ENCODE measurements at regions not wholly inside any gene's neighbourhood (a gene's known extent, or its start where the extent isn't known, plus 50 kb on each side); places are given as distances from the start of the nearest gene placed in this dataset.

DNA sequence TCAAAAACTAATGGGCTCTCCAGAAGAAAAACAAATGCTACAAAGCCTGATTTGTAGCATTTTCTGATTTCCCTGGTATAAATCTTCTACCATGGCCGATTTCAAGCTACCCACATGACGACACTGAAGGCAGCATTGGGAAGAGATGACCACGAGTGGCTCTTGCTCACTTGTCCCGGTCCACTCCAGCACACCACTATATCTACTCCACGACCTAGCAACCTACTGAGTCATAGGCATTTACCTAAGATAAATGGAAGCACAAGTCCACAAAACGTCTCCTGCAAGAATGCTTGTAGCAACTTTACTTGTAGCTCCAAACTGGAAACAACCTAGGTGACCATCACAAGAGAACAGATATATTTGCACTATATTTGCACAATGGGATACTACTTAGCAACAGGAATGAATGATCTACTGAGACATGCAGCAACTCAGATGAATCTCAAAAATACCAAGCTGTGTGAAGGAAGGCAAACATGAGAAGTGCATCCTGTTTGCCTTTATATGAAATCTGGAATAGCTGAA is 60.8 kb upstream of the HES1 start:
- no peak for DNase-seq (ENCODE audit: low spot score in 2 of 2)
- H3K9me3 ChIP-seq = no peaks in the 10 kb centered on the region
- peaks cover 0 to 27% (median 8%) of the 10 kb centered on the region in 4 donors for H3K4me1 ChIP-seq
- 83 to 88% methylated on average over 6 of the region's 6 CpGs for WGBS, 2 donors
- H3K4me3 ChIP-seq = no peak overlapping the region
- no peaks in the 10 kb centered on the region for H3K36me3 ChIP-seq
- H3K27me3 ChIP-seq = no peaks in the 10 kb centered on the region
- TF ChIP-seq, protein P1, sequence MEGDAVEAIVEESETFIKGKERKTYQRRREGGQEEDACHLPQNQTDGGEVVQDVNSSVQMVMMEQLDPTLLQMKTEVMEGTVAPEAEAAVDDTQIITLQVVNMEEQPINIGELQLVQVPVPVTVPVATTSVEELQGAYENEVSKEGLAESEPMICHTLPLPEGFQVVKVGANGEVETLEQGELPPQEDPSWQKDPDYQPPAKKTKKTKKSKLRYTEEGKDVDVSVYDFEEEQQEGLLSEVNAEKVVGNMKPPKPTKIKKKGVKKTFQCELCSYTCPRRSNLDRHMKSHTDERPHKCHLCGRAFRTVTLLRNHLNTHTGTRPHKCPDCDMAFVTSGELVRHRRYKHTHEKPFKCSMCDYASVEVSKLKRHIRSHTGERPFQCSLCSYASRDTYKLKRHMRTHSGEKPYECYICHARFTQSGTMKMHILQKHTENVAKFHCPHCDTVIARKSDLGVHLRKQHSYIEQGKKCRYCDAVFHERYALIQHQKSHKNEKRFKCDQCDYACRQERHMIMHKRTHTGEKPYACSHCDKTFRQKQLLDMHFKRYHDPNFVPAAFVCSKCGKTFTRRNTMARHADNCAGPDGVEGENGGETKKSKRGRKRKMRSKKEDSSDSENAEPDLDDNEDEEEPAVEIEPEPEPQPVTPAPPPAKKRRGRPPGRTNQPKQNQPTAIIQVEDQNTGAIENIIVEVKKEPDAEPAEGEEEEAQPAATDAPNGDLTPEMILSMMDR (IDR thresholded peaks at IDR 0.05) = no peak
- TF ChIP-seq POLR2A (IDR thresholded peaks at IDR 0.05) = no peak
- TF ChIP-seq EP300 (IDR thresholded peaks at IDR 0.05) = no peak
- H3K27ac ChIP-seq = no peak overlapping the region

DNA sequence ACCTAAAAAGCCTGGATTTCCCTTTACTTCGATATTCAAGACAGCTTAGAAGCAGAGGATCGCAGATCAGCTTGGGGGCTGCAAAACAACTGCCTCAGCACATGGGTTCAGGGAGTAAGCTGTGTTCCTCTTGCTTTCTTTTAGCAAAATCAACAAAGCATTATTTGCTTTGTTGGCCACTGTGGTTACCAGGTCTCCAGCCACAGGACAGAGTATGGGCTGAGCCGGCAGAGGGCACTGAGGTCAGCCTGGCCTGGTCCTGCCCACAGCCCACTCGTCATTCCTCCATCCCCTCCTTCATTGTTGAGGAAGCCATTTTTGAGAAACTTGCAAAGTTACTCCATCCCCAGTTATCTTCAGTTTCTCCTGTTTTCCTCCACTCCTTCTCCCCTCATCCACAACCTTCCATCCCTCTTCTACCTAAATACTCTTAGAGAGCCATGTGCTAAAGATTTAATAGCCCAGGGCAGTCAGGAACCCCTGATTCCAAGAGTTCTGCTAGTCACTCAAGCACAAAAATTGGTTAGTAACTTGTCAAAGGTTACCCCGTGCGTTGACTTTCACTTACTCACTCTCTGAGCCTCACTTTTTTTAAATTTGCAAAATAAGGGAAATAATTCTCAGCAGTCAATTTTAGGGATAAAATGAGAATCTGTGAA is 60.0 kb upstream of the HES1 start:
- H3K36me3 ChIP-seq = no peaks in the 10 kb centered on the region
- H3K9me3 ChIP-seq = no peaks in the 10 kb centered on the region
- H3K4me3 ChIP-seq = no peak overlapping the region
- TF ChIP-seq, protein P1 (IDR thresholded peaks at IDR 0.05) = no peak
- no peak for TF ChIP-seq POLR2A (IDR thresholded peaks at IDR 0.05)
- no peak for TF ChIP-seq EP300 (IDR thresholded peaks at IDR 0.05)
- no peak for DNase-seq (ENCODE audit: low spot score in 2 of 2)
- WGBS, 2 donors = 63% methylated on average over 6 of the region's 6 CpGs
- no peaks in the 10 kb centered on the region for H3K27me3 ChIP-seq
- peaks cover 0 to 20% (median 5%) of the 10 kb centered on the region in 4 donors for H3K4me1 ChIP-seq
- H3K27ac ChIP-seq = no peak overlapping the region

DNA sequence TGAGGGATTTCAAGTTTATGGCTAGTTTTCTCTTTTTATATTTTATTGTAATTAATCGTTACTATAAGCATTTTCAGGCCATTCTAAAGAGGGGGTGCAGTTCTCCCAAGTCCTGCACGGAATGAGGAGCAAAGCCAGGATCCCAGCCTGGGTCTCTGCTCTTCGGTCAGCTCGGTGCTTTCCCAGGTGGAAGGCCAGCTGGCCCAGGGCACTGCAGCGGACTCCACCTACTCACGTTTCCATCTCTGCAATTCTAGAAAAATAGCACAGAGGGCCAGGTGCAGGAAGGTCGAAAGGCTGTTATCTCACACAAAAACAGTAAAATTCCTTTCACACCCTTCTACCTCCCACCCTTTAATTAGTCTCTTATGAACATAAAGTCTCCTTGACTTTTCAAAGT is 59.5 kb upstream of the HES1 start:
- TF ChIP-seq, protein P1 (IDR thresholded peaks at IDR 0.05) = no peak
- TF ChIP-seq POLR2A (IDR thresholded peaks at IDR 0.05) (no peak), EP300 (IDR thresholded peaks at IDR 0.05) (no peak)
- WGBS, 2 donors = 59 to 79% methylated on average over 7 of the region's 7 CpGs
- Histone ChIP-seq H3K9me3 (no peaks in the 10 kb centered on the region), H3K27me3 (no peaks in the 10 kb centered on the region), H3K4me3 (no peak overlapping the region), H3K27ac (no peak overlapping the region), H3K36me3 (no peaks in the 10 kb centered on the region), H3K4me1 (peaks cover 0 to 16% (median 3%) of the 10 kb centered on the region in 4 donors)
- no peak for DNase-seq (ENCODE audit: low spot score in 2 of 2)

DNA sequence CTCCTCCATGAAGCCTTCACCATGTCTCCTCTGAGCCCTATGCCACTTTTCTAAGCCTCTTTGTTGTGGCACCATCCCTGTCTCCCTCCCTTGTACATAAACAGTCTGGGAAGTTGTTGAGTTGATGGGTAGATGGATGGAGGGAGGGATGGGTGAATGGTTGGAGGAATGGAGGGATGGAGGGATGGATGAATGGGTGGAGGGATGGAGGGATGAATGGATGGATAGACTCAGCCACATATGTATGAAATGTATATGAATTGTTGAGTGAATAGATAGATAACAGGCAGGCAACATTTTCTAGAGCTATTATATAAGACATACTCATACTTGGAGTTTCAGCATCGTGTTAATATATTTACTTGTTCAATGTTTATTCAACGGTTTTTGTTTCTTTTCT is 58.3 kb upstream of the HES1 start:
- H3K4me3 ChIP-seq = no peak overlapping the region
- no peak for DNase-seq (ENCODE audit: low spot score in 2 of 2)
- no peak overlapping the region for H3K27ac ChIP-seq
- H3K9me3 ChIP-seq = no peaks in the 10 kb centered on the region
- H3K27me3 ChIP-seq = no peaks in the 10 kb centered on the region
- TF ChIP-seq, protein P1 (IDR thresholded peaks at IDR 0.05) = no peak
- TF ChIP-seq EP300 (IDR thresholded peaks at IDR 0.05) (no peak), POLR2A (IDR thresholded peaks at IDR 0.05) (no peak)
- H3K4me1 ChIP-seq = peaks cover 0 to 11% (median 0%) of the 10 kb centered on the region in 4 donors
- no peaks in the 10 kb centered on the region for H3K36me3 ChIP-seq
- WGBS, 2 donors = 64 to 73% methylated on average over 2 of the region's 2 CpGs

DNA sequence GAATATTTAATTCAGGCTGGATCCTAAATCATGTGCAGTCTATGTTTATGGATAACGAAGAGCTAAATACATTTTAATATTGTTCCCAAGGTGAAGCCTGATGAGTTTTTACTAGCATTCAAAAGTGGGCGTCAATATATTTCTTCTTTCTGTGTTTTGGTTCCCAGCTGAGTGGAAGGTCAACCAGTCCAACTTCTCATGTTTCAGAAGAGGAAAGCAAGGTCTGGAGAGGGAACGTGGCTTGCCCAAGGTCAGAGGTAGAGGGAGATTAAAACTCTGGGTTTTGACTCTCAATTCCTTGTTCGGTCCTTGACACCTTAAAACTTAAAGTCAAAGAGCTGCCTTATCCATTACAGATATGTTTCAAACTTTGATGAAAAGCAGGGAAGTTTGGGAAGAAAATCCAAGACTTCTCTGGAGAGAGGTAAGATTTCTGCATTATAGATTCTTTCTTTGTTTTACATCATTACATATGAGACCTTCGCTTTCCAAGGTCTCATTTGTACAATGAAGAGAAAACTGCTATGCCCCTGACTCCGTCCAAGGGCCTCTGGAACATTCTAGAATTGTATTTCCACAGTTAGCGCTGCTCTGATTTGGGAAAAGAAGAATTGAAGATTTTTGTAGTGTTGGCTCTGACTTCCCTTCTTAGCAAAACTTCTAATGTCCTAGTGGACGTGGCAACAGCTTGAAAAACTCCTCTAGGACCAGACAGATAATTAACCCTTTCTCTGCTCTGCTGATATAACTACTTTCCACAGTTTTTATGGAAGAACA is 57.7 kb upstream of the HES1 start:
- DNase-seq (ENCODE audit: low spot score in 2 of 2) = no peak

More for the DNA sequence above, 57.7 kb upstream of the HES1 start:
- Histone ChIP-seq H3K27me3 (no peaks in the 10 kb centered on the region), H3K9me3 (no peaks in the 10 kb centered on the region), H3K36me3 (no peaks in the 10 kb centered on the region), H3K4me3 (no peak overlapping the region), H3K27ac (no peak overlapping the region), H3K4me1 (peaks cover 0 to 17% (median 0%) of the 10 kb centered on the region in 4 donors)
- no peak for TF ChIP-seq POLR2A (IDR thresholded peaks at IDR 0.05)
- TF ChIP-seq EP300 (IDR thresholded peaks at IDR 0.05) = no peak
- TF ChIP-seq, protein P1 (IDR thresholded peaks at IDR 0.05) = no peak
- WGBS, 2 donors = 63 to 68% methylated on average over 8 of the region's 8 CpGs
